CD4-positive, alpha-beta T cell treated with Interleukin-4 for 1 hour (primary cell): ENCODE measurements at regions not wholly inside any gene's neighbourhood (a gene's known extent, or its start where the extent isn't known, plus 50 kb on each side); places are given as distances from the start of the nearest gene placed in this dataset.
"Not testable (repeated sequence)": the region's sequence is repeated elsewhere in the genome, so short reads cannot be mapped to it uniquely, and the experiment has no call there.

Source experiments
- DNase-seq, 2 donors: peaks; one replicate each; pipeline ENCODE4 v3.0.0-alpha.2; 2020 to 2022

- DNase-seq, result no peak
These were observed 195.1 kb upstream of the NR2F2 start for GRCh38 chr15:96135166-96136093.

GRCh38 chr15:96138985-96139384 is 191.5 kb upstream of the NR2F2 start:
- DNase-seq, result no peak

- no peak for DNase-seq
These were observed 188.0 kb upstream of the NR2F2 start for GRCh38 chr15:96142498-96142897.

- DNase-seq, result no peak
These were observed 185.8 kb upstream of the NR2F2 start for GRCh38 chr15:96144734-96145133.

GRCh38 chr15:96146726-96147125 is 183.8 kb upstream of the NR2F2 start:
- DNase-seq, result no peak

- DNase-seq, result no peak
These were observed 183.2 kb upstream of the NR2F2 start for GRCh38 chr15:96147267-96147666.

GRCh38 chr15:96150254-96150653 is 180.2 kb upstream of the NR2F2 start:
- no peak for DNase-seq

- not testable (repeated sequence) for DNase-seq
These were observed 178.8 kb upstream of the NR2F2 start for GRCh38 chr15:96151749-96152148.

- DNase-seq, result no peak
These were observed 176.6 kb upstream of the NR2F2 start for GRCh38 chr15:96153929-96154328.

GRCh38 chr15:96158938-96159337 is 171.6 kb upstream of the NR2F2 start:
- DNase-seq, result no peak

- no peak for DNase-seq
These were observed 170.2 kb upstream of the NR2F2 start for GRCh38 chr15:96160269-96160668.

GRCh38 chr15:96160800-96161199 is 169.7 kb upstream of the NR2F2 start:
- DNase-seq, result no peak

GRCh38 chr15:96162322-96162721 is 168.2 kb upstream of the NR2F2 start:
- DNase-seq, result no peak

- DNase-seq, result no peak
These were observed 165.4 kb upstream of the NR2F2 start for GRCh38 chr15:96165081-96165480.

- DNase-seq, result no peak
These were observed 164.7 kb upstream of the NR2F2 start for GRCh38 chr15:96165775-96166174.

- DNase-seq, result no peak
These were observed 164.0 kb upstream of the NR2F2 start for GRCh38 chr15:96166223-96167200.

GRCh38 chr15:96170616-96170978 is 159.9 kb upstream of the NR2F2 start:
- DNase-seq, result not testable (repeated sequence)

GRCh38 chr15:96170979-96171739 is 159.3 kb upstream of the NR2F2 start:
- no peak for DNase-seq

- DNase-seq, result no peak
These were observed 158.6 kb upstream of the NR2F2 start for GRCh38 chr15:96171853-96172296.

GRCh38 chr15:96172417-96172816 is 158.1 kb upstream of the NR2F2 start:
- no peak for DNase-seq

GRCh38 chr15:96176831-96177230 is 153.7 kb upstream of the NR2F2 start:
- DNase-seq, result no peak

- no peak for DNase-seq
These were observed 153.2 kb upstream of the NR2F2 start for GRCh38 chr15:96177279-96177678.
